ENCODE measurements at regions not wholly inside any gene's neighbourhood (a gene's known extent, or its start where the extent isn't known, plus 50 kb on each side); places are given as distances from the start of the nearest gene placed in this dataset.
"Not testable (repeated sequence)": the region's sequence is repeated elsewhere in the genome, so short reads cannot be mapped to it uniquely, and the experiment has no call there.

- no peak for DNase-seq (ENCODE audit: low read depth in 1 of 2, low spot score in 1 of 2)
- TF ChIP-seq JUND (IDR thresholded peaks at IDR 0.05; ENCODE audit: low read depth), result no peak
- in situ Hi-C loops (cut with HindIII; ENCODE audit: low pct_unique_long_range_greater_than_20kb, low sequenced_read_pairs), result no loop called here
Observed at GRCh38 chr9:126061575-126061974, 265.1 kb upstream of the MVB12B start.

DNA sequence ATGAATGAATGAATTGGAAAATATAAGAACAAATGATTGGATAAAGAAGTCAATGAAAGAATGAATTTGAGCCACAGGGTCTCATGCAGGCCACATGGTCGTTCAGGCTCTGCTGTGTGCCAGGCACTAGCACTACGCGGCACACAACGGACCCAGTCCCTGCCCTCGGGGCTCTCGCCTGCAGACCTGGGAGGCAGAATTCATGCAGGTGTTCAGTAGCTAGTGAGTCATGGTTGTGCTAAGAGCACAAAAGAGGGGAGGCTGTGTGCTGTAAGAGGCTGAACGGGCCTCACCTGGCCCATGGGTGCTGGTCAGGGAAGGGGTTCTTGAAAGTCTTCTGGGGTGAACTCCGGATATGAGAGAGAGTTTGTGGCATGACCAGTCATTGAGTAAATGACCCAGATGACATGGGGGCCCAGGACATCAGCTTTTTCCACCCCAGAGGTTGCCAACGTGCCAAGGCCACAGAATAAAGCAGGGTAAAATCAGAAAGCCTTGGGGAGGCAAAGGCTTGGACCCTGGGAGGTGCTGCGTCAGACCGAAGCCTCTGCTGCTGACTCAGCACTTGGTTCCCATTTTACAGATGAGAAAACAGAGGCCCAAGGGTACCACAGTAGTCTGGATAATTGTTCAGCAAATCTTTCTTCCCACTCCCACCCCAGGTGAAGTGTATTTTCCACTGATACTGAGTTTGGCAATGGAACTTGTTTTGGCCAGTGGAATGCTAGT lies 264.3 kb upstream of the MVB12B start:
- DNase-seq (ENCODE audit: low read depth in 1 of 2, low spot score in 1 of 2), result no peak
- no peak for TF ChIP-seq JUND (IDR thresholded peaks at IDR 0.05; ENCODE audit: low read depth)
- in situ Hi-C loops (cut with HindIII; ENCODE audit: low pct_unique_long_range_greater_than_20kb, low sequenced_read_pairs), result no loop called here

DNA sequence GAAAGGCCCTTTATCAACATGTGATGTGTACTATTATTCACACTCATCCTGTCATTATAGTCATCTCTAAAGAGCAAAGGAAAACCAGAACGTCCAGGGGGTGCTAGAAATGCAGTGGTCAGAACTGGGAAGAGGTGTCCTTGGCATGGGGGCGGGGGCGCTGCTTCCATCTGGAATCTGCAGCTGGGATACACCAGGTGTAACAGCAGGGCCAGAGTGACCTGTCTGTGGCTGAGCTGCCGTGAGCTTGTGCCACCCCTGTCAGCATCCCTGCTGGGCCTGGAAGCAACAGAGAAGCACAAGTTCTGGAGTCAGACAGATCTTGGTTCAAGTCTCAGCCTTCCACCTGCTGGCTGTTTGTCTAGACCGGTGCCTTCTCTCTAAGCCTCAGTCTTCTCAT lies 263.3 kb upstream of the MVB12B start:
- in situ Hi-C loops (cut with HindIII; ENCODE audit: low pct_unique_long_range_greater_than_20kb, low sequenced_read_pairs), result no loop called here
- no peak for DNase-seq (ENCODE audit: low read depth in 1 of 2, low spot score in 1 of 2)
- no peak for TF ChIP-seq JUND (IDR thresholded peaks at IDR 0.05; ENCODE audit: low read depth)

GRCh38 chr9:126066131-126066530 lies 260.5 kb upstream of the MVB12B start:
- TF ChIP-seq JUND (IDR thresholded peaks at IDR 0.05; ENCODE audit: low read depth), result no peak

GRCh38 chr9:126067031-126067734 lies 259.4 kb upstream of the MVB12B start:
- no peak for TF ChIP-seq JUND (IDR thresholded peaks at IDR 0.05; ENCODE audit: low read depth)
- in situ Hi-C loops (cut with HindIII; ENCODE audit: low pct_unique_long_range_greater_than_20kb, low sequenced_read_pairs), result no loop called here
- DNase-seq (ENCODE audit: low read depth in 1 of 2, low spot score in 1 of 2), result no peak

More at GRCh38 chr9:126066131-126066530, 260.5 kb upstream of the MVB12B start:
- no peak for DNase-seq (ENCODE audit: low read depth in 1 of 2, low spot score in 1 of 2)
- in situ Hi-C loops (cut with HindIII; ENCODE audit: low pct_unique_long_range_greater_than_20kb, low sequenced_read_pairs), result no loop called here

- in situ Hi-C loops (cut with HindIII; ENCODE audit: low pct_unique_long_range_greater_than_20kb, low sequenced_read_pairs), result no loop called here
- TF ChIP-seq JUND (IDR thresholded peaks at IDR 0.05; ENCODE audit: low read depth), result no peak
- DNase-seq (ENCODE audit: low read depth in 1 of 2, low spot score in 1 of 2), result no peak
Observed at GRCh38 chr9:126068534-126069230, 257.9 kb upstream of the MVB12B start.

- in situ Hi-C loops (cut with HindIII; ENCODE audit: low pct_unique_long_range_greater_than_20kb, low sequenced_read_pairs), result no loop called here
- no peak for TF ChIP-seq JUND (IDR thresholded peaks at IDR 0.05; ENCODE audit: low read depth)
- DNase-seq (ENCODE audit: low read depth in 1 of 2, low spot score in 1 of 2), result no peak
Observed at GRCh38 chr9:126069400-126069955, 257.2 kb upstream of the MVB12B start.

- in situ Hi-C loops (cut with HindIII; ENCODE audit: low pct_unique_long_range_greater_than_20kb, low sequenced_read_pairs), result no loop called here
- no peak for DNase-seq (ENCODE audit: low read depth in 1 of 2, low spot score in 1 of 2)
- TF ChIP-seq JUND (IDR thresholded peaks at IDR 0.05; ENCODE audit: low read depth), result no peak
Observed at GRCh38 chr9:126070058-126070655, 256.5 kb upstream of the MVB12B start.

GRCh38 chr9:126071076-126071750 lies 255.4 kb upstream of the MVB12B start:
- no peak for TF ChIP-seq JUND (IDR thresholded peaks at IDR 0.05; ENCODE audit: low read depth)
- DNase-seq (ENCODE audit: low read depth in 1 of 2, low spot score in 1 of 2), result no peak
- in situ Hi-C loops (cut with HindIII; ENCODE audit: low pct_unique_long_range_greater_than_20kb, low sequenced_read_pairs), result no loop called here

DNA sequence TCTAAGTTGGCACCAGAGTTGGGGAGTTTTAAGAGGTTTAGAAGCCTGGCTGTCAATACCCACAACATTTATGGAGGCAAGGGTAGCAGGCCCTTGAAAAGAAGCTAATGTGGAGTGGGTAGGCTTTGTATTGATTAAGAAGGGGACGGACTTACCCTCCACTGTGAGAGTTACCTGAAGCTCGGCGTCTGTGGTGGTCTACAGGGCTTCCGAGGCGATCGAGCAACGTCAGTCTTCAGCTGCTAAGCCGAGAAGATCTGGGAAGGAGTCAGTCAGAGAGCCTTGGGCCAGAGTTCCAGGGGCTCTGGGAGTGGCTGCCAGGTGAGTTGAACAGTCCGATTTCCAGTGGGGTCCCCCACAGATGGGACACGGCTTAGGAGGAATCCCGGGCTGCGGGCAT lies 249.0 kb upstream of the MVB12B start:
- DNase-seq (ENCODE audit: low read depth in 1 of 2, low spot score in 1 of 2); in situ Hi-C loops (cut with HindIII; ENCODE audit: low pct_unique_long_range_greater_than_20kb, low sequenced_read_pairs): not testable (repeated sequence)

DNA sequence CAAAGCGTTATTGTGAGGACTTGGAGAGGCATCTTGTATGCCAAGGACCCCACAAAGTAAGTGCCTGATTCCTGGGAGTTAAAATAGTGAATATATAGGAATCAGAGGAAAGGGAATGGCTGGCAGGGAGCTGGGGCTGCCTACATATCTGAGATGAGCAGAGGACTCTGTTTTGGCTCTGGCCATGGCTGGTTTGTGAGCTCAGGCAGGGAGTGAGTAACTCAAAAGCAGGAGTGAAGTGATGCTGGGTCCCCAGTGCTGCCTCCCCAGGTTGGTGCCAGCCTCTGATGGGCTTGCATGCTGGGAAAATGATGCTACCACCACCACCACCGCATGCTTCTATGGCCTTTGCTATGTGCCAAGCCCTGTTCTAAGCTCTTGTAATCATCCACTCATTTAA lies 246.0 kb upstream of the MVB12B start:
- in situ Hi-C loops (cut with HindIII; ENCODE audit: low pct_unique_long_range_greater_than_20kb, low sequenced_read_pairs), result no loop called here
- no peak for DNase-seq (ENCODE audit: low read depth in 1 of 2, low spot score in 1 of 2)
- TF ChIP-seq JUND (IDR thresholded peaks at IDR 0.05; ENCODE audit: low read depth), result no peak

GRCh38 chr9:126081746-126082145 lies 244.9 kb upstream of the MVB12B start:
- no peak for DNase-seq (ENCODE audit: low read depth in 1 of 2, low spot score in 1 of 2)
- no peak for TF ChIP-seq JUND (IDR thresholded peaks at IDR 0.05; ENCODE audit: low read depth)
- in situ Hi-C loops (cut with HindIII; ENCODE audit: low pct_unique_long_range_greater_than_20kb, low sequenced_read_pairs), result no loop called here

Data from T47D (cell line).